HEK293 (cell line): ENCODE measurements at regions not wholly inside any gene's neighbourhood (a gene's known extent, or its start where the extent isn't known, plus 50 kb on each side); places are given as distances from the start of the nearest gene placed in this dataset.

Source experiments
- CTCF ChIA-PET: fragments of 350-600 bp; formaldehyde crosslinking; extraction: SDS; loops from one replicate; lab custom pipeline; 2021; ENCODE audit warnings: antibody characterized with exemption; lab: Yijun Ruan, JAX
- POLR2A ChIA-PET: fragments of 300-600 bp; formaldehyde crosslinking; extraction: SDS; loops from one replicate; lab custom pipeline; 2020; ENCODE audit warnings: antibody characterized with exemption, inconsistent platforms; lab: Yijun Ruan, JAX
- H3K27ac ChIP-seq: fragments of 200-500 bp; sonication (Bioruptor generic); 2 replicates; pipeline ENCODE4 v1.5.1; 2014; ENCODE audit warnings: low read depth, low read length, control low read depth, inconsistent platforms; ENCODE audit errors: extremely low read depth
- H3K36me3 ChIP-seq, 2 experiments: fragments of 200-500 bp in 1 of 2; sonication (Bioruptor generic) in 1 of 2; 1 replicate in 1 of 2; 2 replicates in 1 of 2; pipeline ENCODE4 v1.5.1; 2014 to 2017; ENCODE audit warnings: inconsistent platforms in 2 of 2, low read length in 2 of 2; ENCODE audit not compliant: control insufficient read depth in 2 of 2, insufficient read depth in 1 of 2
- H3K4me1 ChIP-seq: fragments of 200-500 bp; sonication (Bioruptor generic); 2 replicates; pipeline ENCODE4 v1.5.1; 2014; ENCODE audit warnings: mild to moderate bottlenecking, low read length, inconsistent platforms; ENCODE audit not compliant: control insufficient read depth, insufficient read depth
- H3K4me3 ChIP-seq: 2 replicates; pipeline ENCODE4 v1.5.1; 2011; ENCODE audit warnings: low read depth, mild to moderate bottlenecking, control low read depth, low read length, moderate library complexity
- H3K9me3 ChIP-seq: fragments of 200-500 bp; sonication (Bioruptor generic); 2 replicates; pipeline ENCODE4 v1.5.1; 2014; ENCODE audit warnings: low read depth, low read length, inconsistent platforms; ENCODE audit not compliant: control insufficient read depth, insufficient read depth
- EGR2 ChIP-seq: fragments of 450-650 bp; formaldehyde crosslinking; IDR thresholded peaks from 2 replicates; pipeline ENCODE4 v1.5.1; 2016; ENCODE audit warnings: low read depth, missing biosample characterization, missing genetic modification characterization
- HIC1 ChIP-seq: fragments of 450-650 bp; formaldehyde crosslinking; IDR thresholded peaks from 2 replicates; pipeline ENCODE4 v1.5.1; 2016; ENCODE audit warnings: missing biosample characterization, missing genetic modification characterization
- PATZ1 ChIP-seq: fragments of 450-650 bp; formaldehyde crosslinking; IDR thresholded peaks from 2 replicates; pipeline ENCODE4 v1.5.1; 2016; ENCODE audit warnings: missing biosample characterization, missing genetic modification characterization
- REPIN1 ChIP-seq: fragments of 450-650 bp; formaldehyde crosslinking; IDR thresholded peaks from 2 replicates; pipeline ENCODE4 v1.5.1; 2017; ENCODE audit warnings: missing biosample characterization, missing genetic modification characterization, low read depth
- YY2 ChIP-seq: fragments of 450-650 bp; formaldehyde crosslinking; IDR thresholded peaks from 2 replicates; pipeline ENCODE4 v1.5.1; 2016; ENCODE audit warnings: missing biosample characterization, missing genetic modification characterization
- ZBTB10 ChIP-seq: fragments of 450-650 bp; formaldehyde crosslinking; IDR thresholded peaks from 2 replicates; pipeline ENCODE4 v1.5.1; 2016; ENCODE audit warnings: missing biosample characterization, missing genetic modification characterization
- ZNF121 ChIP-seq: fragments of 450-650 bp; formaldehyde crosslinking; IDR thresholded peaks from 2 replicates; pipeline ENCODE4 v1.5.1; 2016; ENCODE audit warnings: missing biosample characterization, missing genetic modification characterization
- ZNF148 ChIP-seq: fragments of 450-650 bp; formaldehyde crosslinking; IDR thresholded peaks from 2 replicates; pipeline ENCODE4 v1.5.0; 2017; ENCODE audit warnings: missing biosample characterization, missing genetic modification characterization, borderline replicate concordance
- ZNF169 ChIP-seq: fragments of 450-650 bp; formaldehyde crosslinking; IDR thresholded peaks from 2 replicates; pipeline ENCODE4 v1.5.1; 2016; ENCODE audit warnings: missing biosample characterization, missing genetic modification characterization
- ZNF266 ChIP-seq: fragments of 450-650 bp; formaldehyde crosslinking; IDR thresholded peaks from 2 replicates; pipeline ENCODE4 v1.5.1; 2016; ENCODE audit warnings: missing biosample characterization, missing genetic modification characterization, low read depth
- ZNF324 ChIP-seq: fragments of 450-650 bp; formaldehyde crosslinking; IDR thresholded peaks from 2 replicates; pipeline ENCODE4 v1.5.1; 2016; ENCODE audit warnings: missing biosample characterization, missing genetic modification characterization
- ZNF404 ChIP-seq: fragments of 450-650 bp; formaldehyde crosslinking; IDR thresholded peaks from 2 replicates; pipeline ENCODE4 v1.5.1; 2017; ENCODE audit warnings: missing biosample characterization, missing genetic modification characterization
- ZNF530 ChIP-seq: fragments of 450-650 bp; formaldehyde crosslinking; IDR thresholded peaks from 2 replicates; pipeline ENCODE4 v1.5.1; 2016; ENCODE audit warnings: low read depth, missing biosample characterization, missing genetic modification characterization
- ZNF623 ChIP-seq: fragments of 450-650 bp; formaldehyde crosslinking; IDR thresholded peaks from 2 replicates; pipeline ENCODE4 v1.5.1; 2016; ENCODE audit warnings: missing biosample characterization, missing genetic modification characterization
- ZNF654 ChIP-seq: fragments of 450-650 bp; formaldehyde crosslinking; IDR thresholded peaks from 2 replicates; pipeline ENCODE4 v1.5.1; 2016; ENCODE audit warnings: low read depth, missing biosample characterization, missing genetic modification characterization
- ZNF701 ChIP-seq: fragments of 450-650 bp; formaldehyde crosslinking; IDR thresholded peaks from 2 replicates; pipeline ENCODE4 v1.5.1; 2016; ENCODE audit warnings: missing biosample characterization, missing genetic modification characterization
- ZNF76 ChIP-seq: fragments of 450-650 bp; formaldehyde crosslinking; IDR thresholded peaks from 2 replicates; pipeline ENCODE4; 2016; ENCODE audit warnings: low read depth, missing biosample characterization, missing genetic modification characterization, borderline replicate concordance
- TF ChIP-seq, protein P1 (sequence below): fragments of 450-650 bp; formaldehyde crosslinking; IDR thresholded peaks from 2 replicates; pipeline ENCODE4 v1.5.1; 2016; ENCODE audit warnings: missing biosample characterization, missing genetic modification characterization
- TF ChIP-seq, protein P2 (sequence below): fragments of 450-650 bp; formaldehyde crosslinking; IDR thresholded peaks from 2 replicates; pipeline ENCODE4 v1.5.1; 2016; ENCODE audit warnings: missing biosample characterization, missing genetic modification characterization

- TF ChIP-seq, protein P1, sequence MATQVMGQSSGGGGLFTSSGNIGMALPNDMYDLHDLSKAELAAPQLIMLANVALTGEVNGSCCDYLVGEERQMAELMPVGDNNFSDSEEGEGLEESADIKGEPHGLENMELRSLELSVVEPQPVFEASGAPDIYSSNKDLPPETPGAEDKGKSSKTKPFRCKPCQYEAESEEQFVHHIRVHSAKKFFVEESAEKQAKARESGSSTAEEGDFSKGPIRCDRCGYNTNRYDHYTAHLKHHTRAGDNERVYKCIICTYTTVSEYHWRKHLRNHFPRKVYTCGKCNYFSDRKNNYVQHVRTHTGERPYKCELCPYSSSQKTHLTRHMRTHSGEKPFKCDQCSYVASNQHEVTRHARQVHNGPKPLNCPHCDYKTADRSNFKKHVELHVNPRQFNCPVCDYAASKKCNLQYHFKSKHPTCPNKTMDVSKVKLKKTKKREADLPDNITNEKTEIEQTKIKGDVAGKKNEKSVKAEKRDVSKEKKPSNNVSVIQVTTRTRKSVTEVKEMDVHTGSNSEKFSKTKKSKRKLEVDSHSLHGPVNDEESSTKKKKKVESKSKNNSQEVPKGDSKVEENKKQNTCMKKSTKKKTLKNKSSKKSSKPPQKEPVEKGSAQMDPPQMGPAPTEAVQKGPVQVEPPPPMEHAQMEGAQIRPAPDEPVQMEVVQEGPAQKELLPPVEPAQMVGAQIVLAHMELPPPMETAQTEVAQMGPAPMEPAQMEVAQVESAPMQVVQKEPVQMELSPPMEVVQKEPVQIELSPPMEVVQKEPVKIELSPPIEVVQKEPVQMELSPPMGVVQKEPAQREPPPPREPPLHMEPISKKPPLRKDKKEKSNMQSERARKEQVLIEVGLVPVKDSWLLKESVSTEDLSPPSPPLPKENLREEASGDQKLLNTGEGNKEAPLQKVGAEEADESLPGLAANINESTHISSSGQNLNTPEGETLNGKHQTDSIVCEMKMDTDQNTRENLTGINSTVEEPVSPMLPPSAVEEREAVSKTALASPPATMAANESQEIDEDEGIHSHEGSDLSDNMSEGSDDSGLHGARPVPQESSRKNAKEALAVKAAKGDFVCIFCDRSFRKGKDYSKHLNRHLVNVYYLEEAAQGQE, result no peak
- TF ChIP-seq REPIN1 (tag by site-specific recombination) (no peak), ZNF76 (tag by site-specific recombination) (no peak), ZNF654 (tag by site-specific recombination) (no peak), HIC1 (tag by site-specific recombination) (no peak), ZBTB10 (tag by site-specific recombination) (no peak)
- TF ChIP-seq, protein P2, sequence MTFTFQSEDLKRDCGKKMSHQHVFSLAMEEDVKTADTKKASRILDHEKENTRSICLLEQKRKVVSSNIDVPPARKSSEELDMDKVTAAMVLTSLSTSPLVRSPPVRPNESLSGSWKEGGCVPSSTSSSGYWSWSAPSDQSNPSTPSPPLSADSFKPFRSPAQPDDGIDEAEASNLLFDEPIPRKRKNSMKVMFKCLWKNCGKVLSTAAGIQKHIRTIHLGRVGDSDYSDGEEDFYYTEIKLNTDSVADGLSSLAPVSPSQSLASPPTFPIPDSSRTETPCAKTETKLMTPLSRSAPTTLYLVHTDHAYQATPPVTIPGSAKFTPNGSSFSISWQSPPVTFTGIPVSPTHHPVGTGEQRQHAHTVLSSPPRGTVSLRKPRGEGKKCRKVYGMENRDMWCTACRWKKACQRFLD (tag by site-specific recombination), result no peak
Observed at GRCh38 chr2:142822190-142822589, 55.3 kb upstream of the KYNU start (continued).

GRCh38 chr2:142819411-142819810 lies 58.1 kb upstream of the KYNU start:
- no peak for TF ChIP-seq ZNF169 (tag by site-specific recombination)
- TF ChIP-seq ZNF701 (tag by site-specific recombination), result no peak
- no peak for TF ChIP-seq ZNF623
- TF ChIP-seq ZNF266 (tag by site-specific recombination), result no peak
- TF ChIP-seq ZNF404 (tag by site-specific recombination), result no peak
- no peak for TF ChIP-seq ZNF148 (tag by site-specific recombination)
- no peak for TF ChIP-seq EGR2 (tag by site-specific recombination)
- TF ChIP-seq ZNF121 (tag by site-specific recombination), result no peak
- no peak for TF ChIP-seq ZNF530 (tag by site-specific recombination)
- no peak for TF ChIP-seq ZNF324 (tag by site-specific recombination)
- TF ChIP-seq YY2 (tag by site-specific recombination), result no peak
- TF ChIP-seq PATZ1 (tag by site-specific recombination), result no peak
- TF ChIP-seq, all 188 proteins: peak for 0
- no peaks in the 10 kb centered on the region for H3K36me3 ChIP-seq
- H3K4me3 ChIP-seq, result no peak overlapping the region
- no peak overlapping the region for H3K27ac ChIP-seq
- POLR2A ChIA-PET, result no interaction called here
- no peaks in the 10 kb centered on the region for H3K4me1 ChIP-seq
- CTCF ChIA-PET, result no interaction called here
- no peaks in the 10 kb centered on the region for H3K9me3 ChIP-seq
